ENCODE measurements at regions not wholly inside any gene's neighbourhood (a gene's known extent, or its start where the extent isn't known, plus 50 kb on each side); places are given as distances from the start of the nearest gene placed in this dataset.

DNA sequence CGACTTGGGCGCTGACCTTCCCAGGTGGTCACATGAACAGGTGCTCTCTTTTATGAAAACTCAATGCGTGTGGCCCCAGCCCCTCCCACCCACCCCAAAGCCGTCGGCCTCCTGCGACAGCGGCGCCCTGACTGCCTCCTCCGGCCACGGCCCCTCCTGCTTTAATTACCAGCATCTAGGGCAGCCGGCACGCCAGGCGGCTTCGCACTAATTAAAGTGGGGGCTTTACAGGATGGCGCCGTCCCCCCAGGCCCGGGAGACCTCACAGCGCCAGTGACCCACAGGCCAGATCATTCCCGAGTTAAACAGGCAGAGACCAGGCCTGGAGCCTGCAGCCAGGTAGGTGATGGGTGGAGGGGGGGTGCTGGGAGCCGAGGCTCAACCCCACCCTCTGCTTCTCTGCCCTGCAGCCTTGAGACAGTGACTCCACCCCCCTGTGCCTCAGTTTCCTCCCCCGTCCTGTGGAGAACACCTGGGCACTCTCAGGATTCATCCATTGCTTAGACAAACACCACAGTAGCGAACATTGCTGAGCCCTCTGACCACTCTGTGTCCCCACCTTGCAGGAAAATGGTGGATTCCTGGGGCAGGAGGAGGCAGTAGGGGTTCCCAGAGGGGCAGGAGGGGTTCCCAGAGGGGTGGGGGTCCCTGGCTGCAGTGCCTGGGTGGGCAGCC is 100.8 kb downstream of the MICALL2 start:
- no peak for DNase-seq (ENCODE audit: low read depth in 2 of 2)

DNA sequence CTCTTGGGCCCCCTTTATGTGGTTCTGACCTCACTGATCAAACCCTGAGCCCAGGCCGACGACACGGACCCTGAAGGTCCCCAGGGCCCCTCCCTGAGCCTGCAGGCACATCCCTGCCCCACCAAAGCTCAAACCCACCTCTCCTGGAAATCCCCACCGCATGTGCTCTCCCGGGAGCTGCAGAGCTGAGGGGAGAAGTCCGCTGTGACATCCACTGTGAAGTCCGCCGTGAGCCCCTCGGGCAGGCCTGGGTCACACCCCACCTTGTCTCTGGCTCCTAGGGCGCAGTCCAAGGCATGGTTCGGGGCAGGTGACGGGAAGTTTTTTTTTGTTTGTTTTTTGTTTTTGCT is 100.2 kb downstream of the MICALL2 start:
- no peak for DNase-seq (ENCODE audit: low read depth in 2 of 2)

DNA sequence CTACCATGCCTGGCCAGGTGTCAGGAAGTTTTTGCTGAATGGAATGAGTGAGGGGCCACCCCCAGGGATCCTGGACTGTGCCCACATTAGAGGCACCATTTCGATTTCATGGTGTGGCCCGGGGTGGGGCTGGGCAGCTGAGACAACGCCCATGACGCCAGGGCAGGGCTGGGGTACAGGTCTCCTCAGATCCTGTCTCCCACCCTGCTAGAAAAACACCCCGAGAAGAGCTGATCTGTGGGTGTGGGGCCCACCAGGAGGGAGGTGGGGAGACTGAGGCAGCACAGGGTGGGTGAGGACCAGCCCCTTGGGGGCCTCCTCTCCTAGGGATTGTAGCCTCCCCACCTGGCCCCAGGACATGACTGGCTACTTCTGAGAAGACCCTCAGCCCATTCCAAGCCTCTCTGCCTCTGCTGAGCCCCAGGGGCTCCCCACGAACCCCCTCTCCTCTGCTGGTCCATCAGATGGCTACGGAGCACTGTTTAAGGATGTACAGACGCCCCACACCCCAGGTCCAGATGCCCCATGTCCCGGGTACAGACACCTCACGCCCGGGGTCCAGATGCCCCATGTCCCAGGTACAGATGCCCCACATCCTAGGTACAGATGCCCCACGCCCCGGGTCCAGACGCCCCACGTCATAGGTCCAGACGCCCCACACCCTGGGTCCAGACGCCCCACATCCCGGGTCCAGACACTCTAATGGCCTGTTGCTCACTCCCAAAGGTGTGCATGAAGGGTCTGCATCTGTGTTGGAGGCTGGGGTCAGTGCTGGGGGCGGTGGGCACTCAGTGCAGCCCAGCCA is 99.4 kb downstream of the MICALL2 start:
- no peak for DNase-seq (ENCODE audit: low read depth in 2 of 2)

GRCh38 chr7:1360521-1360971 is 98.7 kb downstream of the MICALL2 start:
- no peak for DNase-seq (ENCODE audit: low read depth in 2 of 2)

GRCh38 chr7:1361016-1361755 is 98.1 kb downstream of the MICALL2 start:
- no peak for DNase-seq (ENCODE audit: low read depth in 2 of 2)

DNA sequence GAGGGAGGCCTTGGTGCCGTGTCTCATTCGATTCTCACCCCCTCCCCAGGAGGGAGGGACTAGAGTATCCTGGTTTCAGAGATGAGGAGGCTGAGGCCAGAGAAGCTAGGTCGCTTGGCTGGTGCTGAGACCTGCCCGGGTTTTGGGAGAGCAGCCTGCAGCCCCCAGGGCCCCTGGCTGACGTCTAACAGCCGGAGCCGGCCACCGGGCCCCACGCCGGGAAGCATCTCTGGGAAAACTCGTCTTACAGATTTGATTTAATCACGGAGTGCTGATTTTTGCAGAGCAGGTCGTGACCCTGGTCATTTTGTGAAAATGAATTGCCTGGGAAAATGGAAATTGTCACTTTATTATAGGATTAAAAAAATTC is 97.5 kb downstream of the MICALL2 start:
- DNase-seq (ENCODE audit: low read depth in 2 of 2): no peak

- DNase-seq (ENCODE audit: low read depth in 2 of 2): no peak
Measured at GRCh38 chr7:1362301-1362700, 97.0 kb downstream of the MICALL2 start.

DNA sequence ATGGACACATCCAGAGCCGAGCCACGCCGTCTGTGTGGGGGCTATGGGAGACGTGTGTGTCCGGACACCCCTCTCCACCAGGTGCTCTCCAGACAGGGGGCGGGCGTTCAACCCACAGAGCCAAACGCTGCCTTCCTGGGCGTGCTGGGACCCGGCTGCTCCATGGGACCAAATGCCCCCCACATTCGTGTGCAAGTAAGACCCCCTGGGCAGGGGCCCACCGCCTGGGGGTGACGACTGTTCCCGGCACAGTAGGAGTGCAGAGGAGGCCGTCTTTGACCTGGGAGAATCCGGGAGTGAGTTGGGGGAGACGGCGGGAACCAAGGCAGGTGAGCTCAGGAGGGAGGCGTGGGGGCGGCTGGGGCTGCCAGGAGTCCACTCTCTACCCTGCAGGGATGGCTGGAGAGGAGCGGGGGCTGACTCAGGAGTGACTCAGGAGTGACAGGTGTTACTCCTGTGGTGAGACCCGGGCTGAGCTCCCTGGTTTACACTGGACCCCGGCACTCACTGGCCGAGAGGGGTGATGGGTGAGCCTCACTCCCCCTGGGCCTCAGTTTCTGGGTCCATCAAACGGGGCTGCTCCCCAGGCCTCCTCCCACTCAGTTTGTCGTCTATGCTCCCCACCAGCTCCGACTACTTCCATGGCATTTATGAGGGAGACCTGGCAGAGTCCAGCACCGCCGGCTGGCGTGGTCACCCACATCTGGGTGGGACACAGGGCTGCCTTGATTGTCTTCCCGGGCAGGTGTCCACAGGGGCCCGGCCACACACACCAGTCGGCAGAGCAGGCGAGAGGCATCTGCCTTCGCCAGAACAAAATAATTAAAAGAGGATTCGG is 95.0 kb downstream of the MICALL2 start:
- no peak for DNase-seq (ENCODE audit: low read depth in 2 of 2)

- DNase-seq (ENCODE audit: low read depth in 2 of 2): no peak
Measured at GRCh38 chr7:1364906-1365570, 94.2 kb downstream of the MICALL2 start.

GRCh38 chr7:1365846-1366245 is 93.4 kb downstream of the MICALL2 start:
- no peak for DNase-seq (ENCODE audit: low read depth in 2 of 2)

DNA sequence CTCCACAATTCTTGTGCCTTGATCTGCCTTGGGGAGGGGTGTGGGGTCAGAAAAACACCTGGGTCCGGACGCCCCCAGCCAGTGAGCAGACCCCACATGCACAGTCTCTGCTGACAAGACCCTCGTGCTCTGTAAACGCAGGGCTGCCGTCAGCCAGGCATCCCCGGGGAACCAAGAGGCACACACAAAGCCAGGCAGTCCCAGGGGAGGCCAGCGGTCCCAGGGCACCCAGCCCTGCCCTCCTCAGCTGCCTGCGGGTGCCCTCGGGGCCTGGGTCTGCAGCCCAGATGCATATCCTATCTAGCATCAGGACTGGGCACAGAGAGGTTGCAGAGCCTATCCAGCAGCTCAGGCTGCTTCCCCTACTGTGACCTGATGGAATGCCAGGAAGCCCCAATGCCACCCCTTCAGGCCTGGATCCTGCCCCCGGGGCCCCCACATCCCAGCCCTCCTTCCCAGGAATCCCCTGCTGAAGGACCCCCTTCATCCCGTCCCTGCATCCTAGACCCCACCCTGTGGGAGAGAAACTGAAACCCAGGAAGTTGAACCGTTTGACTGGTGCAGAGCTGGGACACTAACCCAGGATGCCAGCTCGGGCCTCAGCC is 92.4 kb downstream of the MICALL2 start:
- DNase-seq (ENCODE audit: low read depth in 2 of 2): no peak

DNA sequence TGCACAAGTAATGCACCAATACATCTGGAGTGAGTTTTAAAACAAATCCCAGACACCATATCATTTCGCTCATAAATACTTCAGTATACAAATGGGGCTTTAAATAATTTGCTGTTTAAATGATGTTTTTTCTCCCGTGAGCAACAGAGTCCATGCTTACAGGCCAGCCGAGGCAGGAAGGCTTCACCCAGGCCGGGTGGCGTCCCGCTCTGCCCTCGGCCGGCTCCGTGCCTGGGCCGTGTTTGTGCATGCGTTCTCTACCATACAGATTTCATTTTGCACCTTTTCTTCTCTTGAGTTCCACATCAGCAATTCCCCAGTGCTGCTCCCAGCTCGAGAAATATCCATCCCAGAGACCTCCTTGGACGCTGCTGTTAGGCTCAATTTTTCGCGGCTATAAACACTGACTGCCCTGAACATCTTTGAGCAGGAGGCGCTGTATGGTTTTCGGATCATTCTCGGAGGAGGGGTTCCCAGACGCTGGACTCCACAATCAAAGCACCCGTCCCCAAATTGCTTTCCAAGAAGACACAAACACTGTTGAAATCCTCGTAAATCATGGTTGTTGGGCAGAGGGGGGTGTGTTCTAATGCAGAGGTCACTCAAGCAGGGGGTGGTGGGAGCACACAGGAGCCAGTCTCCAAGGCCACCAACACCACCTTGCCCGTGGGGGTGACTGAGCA is 91.6 kb downstream of the MICALL2 start:
- DNase-seq (ENCODE audit: low read depth in 2 of 2): no peak

DNA sequence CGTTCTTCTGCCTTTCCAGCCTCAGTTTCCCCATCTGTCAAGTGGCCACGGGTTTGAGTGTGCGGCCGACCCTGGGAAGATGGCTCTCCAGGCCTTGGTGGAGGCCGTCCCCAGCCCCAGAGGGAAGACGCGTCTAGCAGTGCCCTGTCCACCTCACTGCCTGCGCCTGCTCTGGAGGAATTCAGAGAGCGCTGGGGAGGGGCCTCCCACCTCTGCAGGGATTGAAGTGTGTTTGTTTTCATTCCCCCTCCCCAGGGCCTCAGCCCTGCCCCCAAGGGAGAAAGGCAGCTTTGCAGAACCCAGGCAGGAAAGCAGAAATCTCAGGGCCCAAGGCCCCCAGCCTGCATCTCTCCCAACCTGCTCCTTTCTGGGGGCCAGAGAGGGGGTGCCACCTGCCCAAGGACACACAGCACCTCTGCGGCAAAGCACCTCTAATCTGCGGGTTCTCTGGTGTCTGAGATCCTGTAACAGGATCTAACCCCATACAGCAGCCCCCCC is 91.0 kb downstream of the MICALL2 start:
- DNase-seq (ENCODE audit: low read depth in 2 of 2): no peak

DNA sequence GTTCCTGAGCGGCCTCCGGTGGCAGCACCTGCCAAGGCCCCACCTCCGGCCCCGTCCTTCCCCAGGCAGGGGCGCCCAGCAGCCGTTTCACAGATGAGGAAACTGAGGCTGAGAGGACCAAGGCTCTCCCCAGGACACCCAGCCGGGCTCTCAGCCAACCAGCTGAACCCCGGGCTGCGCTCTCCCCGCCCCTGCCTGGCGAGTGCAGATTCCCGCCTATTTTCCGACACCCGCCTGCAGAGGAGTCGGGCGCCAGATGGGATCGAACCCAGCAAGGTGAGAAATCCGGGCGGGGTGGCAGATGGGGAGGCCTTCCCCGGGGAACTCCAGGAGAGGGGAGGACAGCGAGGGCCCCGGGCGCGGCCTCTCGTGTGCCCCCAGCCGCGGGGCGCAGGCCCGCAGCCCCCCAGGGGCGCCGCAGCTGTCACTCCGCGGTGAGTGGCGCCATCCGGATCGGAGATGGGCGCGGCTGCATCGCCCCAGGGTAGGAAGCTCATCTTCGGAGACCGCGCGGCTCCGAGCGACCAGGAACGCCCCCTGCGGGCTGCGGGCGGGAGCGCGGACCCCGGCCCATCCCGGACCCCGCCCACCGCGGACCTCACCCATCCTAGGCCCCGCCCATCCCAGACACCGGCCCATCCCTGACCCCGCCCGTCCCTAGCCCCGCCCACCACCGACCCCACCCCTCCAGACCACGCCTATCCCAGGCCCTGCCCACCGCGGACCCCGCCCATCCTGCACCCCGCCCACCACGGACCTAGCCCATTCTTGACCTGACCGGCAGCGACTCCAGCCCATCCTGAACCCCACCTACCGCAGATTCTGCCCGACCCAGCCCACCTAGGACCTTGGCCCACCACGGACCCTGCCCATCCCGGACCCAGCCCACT is 90.3 kb downstream of the MICALL2 start:
- peak; percentile 32 to 33 for DNase-seq (ENCODE audit: low read depth in 2 of 2)

DNA sequence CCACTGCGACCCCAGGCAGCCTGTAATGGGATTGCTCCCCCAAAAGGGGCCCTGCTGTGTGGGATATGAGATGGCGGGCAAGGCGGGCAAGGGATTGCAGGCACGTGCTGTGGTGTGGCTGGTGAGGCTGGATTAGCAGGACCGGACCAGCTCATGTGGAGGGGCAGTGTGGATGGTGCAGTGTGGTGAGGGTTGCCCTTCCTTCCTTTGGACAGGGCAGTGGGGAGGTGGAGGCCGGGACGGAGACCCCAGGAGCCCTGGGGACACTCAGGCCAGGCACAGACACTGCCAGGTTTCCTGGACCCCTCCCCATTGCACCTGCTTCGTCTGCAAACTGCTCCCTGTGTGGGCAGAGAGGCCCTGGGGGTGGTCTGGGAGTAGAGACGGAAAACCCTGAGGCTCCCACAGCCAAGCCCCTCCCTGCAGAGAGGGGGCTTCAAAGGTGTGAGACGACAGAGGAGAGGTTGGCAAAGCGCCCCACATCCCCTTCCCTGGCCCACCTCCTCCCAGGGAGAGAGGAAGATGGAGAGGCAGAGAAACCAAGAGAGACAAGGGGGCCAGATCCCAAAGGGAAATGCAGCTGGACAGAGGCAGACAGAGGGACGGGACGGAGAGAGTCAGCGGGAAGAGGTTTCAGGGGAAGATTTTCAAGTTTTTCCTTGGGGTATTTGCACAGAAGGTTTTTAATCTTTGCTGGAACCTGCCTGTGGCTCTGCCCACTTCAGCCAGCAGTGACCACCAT is 89.2 kb downstream of the MICALL2 start:
- DNase-seq (ENCODE audit: low read depth in 2 of 2): no peak

- no peak for DNase-seq (ENCODE audit: low read depth in 2 of 2)
Measured at GRCh38 chr7:1370738-1371137, 88.5 kb downstream of the MICALL2 start.

GRCh38 chr7:1372063-1372462 is 87.2 kb downstream of the MICALL2 start:
- DNase-seq (ENCODE audit: low read depth in 2 of 2): no peak

- no peak for DNase-seq (ENCODE audit: low read depth in 2 of 2)
Measured at GRCh38 chr7:1372671-1373379, 86.4 kb downstream of the MICALL2 start.

Data from stimulated activated CD4-positive, alpha-beta T cell treated with anti-CD3 and anti-CD28 coated beads, Interleukin-15, amount 100 ng/mL, for 48 hours (primary cell).